Posterior vena cava (tissue), 2 donors: ENCODE measurements at regions not wholly inside any gene's neighbourhood (a gene's known extent, or its start where the extent isn't known, plus 50 kb on each side); places are given as distances from the start of the nearest gene placed in this dataset.

Experiments used
- DNase-seq: peaks from one replicate; pipeline ENCODE4 v3.0.0-alpha.2; 2020; ENCODE audit warnings: low spot score
- intact Hi-C, 2 donors: fragments of 100-400 bp; cut with DNase I; formaldehyde crosslinking; loops; one replicate each; pipeline versions ENCODE4 v1.14.1 to v1.14.2; 2022 to 2023
- donor health status: DM: yes; HTN: yes; CAD: no.
- donor health status: DM: yes; HTN: yes; CAD: no.

DNA sequence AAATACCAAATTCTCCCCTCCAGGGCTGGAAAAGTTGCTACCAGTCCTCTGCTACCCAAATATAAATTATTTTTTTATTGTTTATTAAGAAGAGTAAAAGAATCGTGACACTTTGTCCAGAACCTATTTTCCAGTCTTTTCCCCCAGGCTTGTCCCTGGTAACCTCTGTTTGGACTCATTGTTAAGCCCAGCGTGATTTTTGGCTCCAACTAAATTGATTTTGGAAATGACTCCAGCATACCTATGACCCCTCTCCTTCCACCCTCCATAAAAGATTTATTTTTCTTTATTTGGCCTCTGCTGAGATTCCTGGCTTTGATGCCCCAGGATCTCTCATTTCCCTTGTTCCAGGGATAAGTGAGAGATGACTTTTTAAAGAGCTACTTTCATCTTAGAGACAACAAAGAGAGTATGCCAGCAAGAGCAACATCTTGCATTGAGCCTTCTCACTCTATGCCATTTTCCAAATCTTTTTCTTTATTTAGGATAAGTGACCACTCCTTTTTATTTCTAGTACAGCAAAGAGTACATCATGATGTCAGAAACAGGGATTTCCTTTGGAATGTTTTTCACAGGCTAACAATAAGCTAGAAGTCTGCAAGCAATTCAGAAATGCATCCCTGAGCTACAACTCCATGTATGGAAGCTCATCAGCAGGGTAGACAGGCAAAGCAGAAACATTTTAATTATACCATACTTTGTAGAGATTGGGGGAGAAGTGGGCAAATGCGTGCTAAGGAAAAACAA, 75.8 kb downstream of the DAD1 start:
- intact Hi-C loops = no loop called here
- DNase-seq = no peak

DNA sequence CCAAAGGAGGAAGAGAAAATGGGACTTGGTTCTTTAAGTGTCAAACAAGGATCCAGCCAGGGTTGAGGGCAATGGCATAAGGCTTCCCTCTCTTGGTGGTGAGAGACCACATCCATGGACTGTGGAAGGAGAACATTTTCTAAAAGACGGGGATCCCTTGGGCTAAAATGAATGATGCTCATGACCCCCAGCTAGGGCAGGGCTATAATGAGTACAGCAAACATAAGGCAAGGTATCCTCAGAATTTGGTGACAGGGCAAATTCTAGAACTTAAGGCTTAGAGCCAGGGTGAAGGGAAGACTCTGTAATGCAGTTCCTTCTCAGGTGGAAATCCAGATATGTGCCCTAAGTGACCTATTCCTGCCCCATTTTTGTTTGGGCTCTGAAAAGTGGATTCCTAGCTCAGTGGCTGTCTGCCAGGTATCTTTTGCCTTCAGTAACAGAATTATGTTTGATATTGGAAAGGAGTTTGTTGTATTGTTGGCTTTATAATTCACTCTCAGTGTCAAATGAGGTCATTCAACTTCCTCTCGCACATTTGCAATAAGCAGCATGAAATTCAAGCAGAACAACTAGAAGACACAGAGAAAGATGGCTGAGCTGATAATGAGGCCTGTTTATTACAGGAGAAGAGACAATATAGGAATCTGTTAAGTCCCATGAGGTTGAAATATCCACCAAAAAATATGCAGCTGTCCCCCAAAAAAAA, 76.8 kb downstream of the DAD1 start:
- intact Hi-C loops = no loop called here
- DNase-seq = no peak

DNA sequence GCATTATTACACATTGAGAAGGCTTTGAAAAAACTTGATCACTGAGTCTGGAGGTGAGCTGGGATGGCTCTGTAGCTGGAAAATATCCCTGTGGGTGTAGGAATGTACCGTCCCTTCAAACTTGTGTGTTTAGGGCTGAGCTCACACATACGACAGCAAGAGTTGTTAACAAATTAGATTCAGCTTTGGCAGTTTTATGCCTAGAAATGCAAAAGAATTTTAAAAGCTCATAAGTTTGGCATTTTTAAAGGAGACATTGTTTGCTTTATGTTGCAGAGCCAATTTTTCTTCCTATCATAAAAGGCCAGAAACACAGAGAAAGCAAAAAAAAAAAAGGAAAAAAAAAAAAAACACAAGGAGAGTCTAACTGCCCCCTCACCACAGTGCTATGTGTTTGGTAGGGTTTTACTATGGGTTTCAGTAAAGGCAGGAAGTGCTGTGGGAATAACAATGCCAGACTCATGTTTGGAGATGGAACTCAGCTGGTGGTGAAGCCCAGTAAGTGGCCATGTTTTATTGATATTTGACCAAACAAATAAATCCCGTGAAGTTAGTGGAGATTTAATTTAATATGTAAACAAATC, 78.4 kb downstream of the DAD1 start:
- no peak for DNase-seq
- intact Hi-C loops = no loop called here

DNA sequence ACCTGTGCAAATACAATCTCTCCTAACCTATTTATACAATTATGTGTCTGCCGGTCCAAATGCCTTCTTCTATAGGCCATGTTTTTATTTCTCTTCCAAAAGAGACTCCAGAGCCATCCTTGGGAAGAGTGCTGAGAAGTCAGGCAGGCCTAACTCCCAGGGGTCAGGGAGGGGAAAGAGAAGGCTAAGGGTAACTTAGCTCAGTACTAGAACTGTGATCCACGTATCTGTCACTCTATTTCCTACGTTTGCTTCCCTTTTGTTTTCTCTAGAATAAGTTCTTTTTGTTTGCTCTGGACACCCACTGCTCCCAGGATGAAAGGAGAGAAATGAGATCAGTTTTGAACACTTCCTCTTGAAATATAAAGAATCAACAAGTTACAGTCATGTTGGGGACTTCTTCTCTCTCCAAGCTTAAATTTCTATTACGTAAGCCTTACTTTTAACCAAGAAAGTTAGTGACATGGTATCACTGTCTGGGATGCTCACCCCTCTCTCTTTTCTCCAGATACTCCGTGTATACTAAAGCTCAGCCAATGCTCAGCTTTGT, 79.2 kb downstream of the DAD1 start:
- intact Hi-C loops = no loop called here
- DNase-seq = no peak

DNA sequence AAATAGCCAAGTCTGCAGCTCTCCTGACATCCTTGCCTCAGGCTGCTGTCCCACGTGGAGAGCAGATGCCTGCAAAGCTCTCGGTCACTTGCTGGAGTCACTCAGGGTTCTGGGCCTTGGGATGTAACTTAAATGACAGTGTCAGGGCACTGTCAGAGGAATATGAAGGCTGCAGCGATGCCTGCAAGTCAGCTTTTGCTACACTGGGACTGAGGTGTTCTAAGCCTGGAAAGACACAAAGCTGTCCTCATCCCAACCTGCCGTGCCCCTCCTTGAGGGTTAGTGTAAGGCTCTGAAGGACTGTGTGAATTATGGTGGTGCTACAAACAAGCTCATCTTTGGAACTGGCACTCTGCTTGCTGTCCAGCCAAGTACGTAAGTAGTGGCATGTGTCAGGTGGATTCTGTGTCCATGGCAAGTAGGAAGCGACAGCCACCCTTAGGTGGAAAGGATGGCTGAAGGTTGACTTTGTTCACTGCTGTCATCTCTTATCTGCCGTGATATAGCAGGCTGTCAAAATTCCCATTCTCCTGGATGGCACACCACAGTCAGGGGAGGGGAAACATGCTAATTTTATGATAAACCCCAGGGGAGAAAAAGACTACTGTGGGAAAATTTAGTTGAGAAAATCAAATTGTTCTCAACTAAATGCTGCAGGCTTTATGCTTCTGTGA, 79.9 kb downstream of the DAD1 start:
- intact Hi-C loops = no loop called here

DNA sequence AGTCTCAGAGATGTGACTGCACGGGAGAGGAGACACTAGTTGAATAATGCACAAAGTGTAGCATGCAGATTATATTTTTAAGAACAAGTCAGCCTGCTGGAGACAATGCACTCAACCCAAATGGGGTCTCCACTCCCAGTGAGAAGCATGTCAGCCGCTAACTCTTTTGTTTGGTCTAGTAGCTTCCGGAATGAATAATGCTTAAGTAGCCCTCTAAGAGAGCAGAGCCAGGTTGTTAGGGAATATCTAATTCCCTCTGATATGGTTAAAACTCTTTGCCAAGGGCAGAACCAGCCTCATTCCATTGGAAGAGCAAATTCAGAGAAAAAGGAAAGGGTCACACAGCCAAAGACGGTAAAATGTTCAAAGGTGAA, 80.4 kb downstream of the DAD1 start:
- no peak for DNase-seq
- intact Hi-C loops = no loop called here

More for the DNA sequence above, 79.9 kb downstream of the DAD1 start:
- no peak for DNase-seq

DNA sequence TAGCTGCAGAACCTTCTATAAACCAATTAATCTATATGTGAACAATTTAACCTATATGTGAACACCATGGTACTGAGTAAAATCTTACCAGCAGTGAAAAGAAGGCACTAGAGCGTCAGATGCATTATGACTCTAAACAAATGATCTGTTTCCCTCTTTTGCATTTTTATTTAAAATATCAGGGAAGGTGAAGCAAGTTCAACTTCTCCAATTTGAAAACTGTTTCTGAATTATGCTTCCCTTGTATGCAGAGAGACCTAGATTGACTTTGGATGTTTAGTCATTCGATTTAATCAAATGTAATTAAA, 80.9 kb downstream of the DAD1 start:
- no peak for DNase-seq
- intact Hi-C loops = no loop called here

DNA sequence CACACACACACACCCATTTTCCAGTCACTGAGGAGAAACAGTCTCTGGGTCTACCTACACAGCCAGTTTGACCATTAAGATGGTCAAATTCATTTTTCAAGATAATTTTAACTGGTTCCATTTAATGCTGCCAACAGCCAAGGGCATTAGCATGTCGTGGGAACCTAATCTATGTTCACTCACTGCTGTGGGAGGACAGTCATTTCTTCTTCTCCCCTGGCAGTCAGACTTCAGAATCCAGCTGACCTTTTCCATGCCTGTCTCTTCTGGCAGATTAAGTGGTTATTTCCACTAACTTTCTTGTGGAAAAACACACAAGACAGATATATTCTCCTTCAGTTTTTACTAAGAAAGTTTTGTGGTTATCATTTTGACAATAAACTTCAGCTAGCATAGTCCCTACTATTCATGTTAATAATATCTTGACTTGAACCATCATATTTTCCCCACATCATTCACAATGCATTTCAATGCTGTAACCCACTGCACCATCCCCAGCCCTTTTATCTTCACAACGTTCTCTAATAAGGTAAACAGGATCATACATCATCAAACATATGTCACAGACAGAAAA, 82.2 kb downstream of the DAD1 start:
- intact Hi-C loops = no loop called here
- DNase-seq = no peak

DNA sequence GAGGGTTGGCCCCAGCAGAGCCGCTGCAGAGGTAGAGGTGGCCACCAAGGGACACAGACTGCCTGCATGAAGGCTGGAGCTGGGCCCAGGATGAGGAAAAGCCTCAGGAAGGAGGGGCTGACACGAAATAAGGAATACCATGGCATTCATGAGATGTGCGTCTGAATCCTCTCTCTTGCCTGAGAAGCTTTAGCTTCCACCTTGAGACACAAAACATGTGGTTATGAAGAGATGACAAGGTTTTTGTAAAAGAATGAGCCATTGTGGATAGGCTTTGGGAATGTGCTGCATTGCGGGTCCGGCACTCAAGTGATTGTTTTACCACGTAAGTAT, 82.7 kb downstream of the DAD1 start:
- intact Hi-C loops = no loop called here
- DNase-seq = no peak

DNA sequence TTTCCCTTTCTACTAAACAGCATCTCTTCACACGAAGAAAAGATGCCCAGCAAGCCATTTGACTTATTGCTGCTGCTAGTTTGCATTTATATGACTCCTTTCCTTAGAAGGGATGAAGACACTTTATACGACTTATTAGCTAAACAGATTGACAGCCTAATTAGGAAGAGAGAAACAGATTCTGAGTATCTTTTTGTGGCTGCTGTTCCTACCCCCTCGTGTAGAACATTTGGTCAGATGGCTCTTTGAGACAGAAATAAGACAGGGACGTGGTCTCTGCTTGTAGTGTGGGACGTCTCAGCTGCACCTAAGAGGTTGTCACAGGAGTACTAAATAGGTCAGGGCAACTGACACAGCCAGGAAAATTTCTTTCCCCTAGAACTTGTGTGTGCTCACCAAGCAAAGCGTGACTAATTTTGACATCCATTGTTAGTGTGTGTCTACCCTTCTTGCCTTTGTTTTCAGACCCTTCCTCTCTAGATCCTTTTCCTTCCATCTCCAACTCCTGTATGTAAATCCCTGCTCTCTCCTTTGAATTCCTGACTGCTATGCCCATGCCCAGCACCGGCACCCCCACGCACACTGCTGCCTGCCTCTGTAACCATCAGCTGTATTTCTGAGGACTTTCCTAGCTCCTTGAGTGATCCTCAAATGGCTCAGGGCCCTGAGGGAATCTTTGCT, 83.2 kb downstream of the DAD1 start:
- intact Hi-C loops = no loop called here
- DNase-seq = no peak

DNA sequence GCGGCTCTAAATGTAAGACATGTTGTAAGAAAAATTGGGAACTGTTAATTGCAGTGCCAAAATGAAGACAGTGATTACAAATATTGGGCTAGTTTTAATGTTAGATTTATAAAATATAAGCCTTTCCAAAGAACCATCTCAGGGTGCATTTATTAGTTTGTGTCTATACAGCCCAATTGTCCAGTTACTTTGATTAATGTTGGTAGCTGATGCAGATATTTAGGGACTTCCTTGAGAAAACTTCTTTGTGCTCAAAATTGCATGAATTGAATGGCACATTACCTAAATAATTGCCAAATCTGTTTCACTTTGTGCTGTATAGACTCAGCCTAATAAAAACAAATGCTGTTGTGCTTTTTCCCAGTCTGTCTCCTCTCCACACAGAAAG, 83.7 kb downstream of the DAD1 start:
- intact Hi-C loops = no loop called here
- no peak for DNase-seq

DNA sequence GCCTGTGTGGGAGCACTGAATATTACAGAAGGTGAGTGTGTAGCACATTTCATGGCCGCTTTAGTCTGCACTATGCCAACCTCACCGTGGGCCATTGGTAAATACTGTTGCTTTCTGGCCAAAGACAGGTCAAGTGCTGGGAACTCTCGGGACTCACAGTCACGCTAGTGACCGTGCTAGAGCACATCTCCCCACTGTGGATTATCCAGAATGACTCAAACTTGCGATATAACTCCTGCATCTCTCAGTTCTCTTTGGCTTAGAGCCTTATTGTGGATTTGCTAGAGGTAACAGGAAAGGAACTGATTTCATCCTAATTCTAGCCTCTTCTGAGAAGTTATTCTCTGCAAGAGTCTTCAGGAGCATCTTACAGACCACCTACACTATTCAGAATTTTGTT, 86.5 kb downstream of the DAD1 start:
- DNase-seq = no peak
- intact Hi-C loops = no loop called here

DNA sequence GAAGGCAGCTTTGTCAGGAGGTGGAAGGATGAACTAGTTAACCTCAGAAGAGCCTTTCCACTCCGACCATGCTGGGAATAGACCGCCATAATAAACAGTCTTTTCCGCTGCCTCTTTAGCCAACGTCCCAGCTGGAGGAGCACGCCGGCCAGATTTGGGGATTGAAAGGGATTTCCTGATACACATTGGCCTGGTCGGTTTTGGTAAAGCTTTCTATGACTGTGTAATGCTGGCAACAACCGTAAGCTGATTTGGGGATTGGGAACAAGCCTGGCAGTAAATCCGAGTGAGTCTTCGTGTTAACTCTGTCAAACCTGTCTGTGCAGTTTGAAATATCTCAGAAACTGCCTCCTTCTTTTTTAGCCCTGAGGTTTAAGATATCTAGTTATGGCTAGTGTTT, 87.0 kb downstream of the DAD1 start:
- intact Hi-C loops = no loop called here
- peak; percentile 82 for DNase-seq

DNA sequence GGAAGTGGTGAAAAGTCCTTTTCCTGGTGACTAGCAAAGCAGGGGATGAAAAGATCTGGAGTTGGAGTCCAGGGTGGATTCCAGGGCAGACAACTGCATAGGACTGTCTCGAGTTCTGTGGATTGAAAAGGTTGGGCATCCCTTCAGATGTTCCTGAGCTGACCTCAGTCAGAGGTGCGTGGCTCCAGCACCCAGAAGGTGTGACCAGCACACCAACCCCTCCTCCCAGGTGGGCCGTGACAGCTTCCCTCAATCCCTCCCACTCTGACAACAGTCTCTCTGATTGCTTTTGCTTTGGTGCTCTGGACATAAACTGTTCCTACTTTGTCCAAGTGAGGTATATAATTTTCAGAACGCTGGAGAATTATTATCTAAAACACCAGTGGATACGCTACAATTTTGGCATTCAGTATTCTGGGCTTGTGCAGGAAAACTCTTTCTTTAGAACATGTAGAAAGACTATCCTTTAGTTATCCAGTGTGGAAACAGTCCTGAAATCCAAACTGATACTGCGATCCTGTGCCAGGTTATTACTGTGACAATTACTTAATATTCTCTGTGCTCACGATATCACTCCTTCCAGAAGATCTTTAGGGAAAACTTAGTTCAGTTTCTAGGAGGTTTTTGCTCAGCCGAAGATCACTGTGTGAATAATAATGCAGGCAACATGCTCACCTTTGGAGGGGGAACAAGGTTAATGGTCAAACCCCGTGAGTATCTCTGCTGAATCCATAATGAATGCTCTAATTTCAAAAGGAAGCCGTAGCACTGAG, 87.9 kb downstream of the DAD1 start:
- no peak for DNase-seq
- intact Hi-C loops = no loop called here

DNA sequence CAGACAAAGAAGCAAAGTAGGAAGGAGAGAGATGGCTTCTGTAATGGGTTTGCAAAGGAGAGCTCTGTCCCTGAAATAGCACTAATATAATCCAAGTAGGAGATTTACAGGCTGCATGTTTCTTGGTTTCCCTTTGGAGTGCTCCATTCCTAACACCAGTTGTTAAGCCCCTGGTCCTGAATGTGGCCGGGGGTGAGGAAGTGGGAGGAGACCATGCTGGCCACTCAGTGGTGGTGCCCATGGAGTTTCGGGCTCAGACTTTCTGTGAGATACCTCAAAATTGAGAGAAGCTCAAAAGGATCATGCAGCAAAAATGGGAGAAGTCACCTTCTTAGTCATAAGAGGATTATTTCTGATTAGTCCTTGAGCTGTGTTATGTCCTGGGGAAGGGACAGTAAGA, 88.5 kb downstream of the DAD1 start:
- DNase-seq = no peak
- intact Hi-C loops = no loop called here

DNA sequence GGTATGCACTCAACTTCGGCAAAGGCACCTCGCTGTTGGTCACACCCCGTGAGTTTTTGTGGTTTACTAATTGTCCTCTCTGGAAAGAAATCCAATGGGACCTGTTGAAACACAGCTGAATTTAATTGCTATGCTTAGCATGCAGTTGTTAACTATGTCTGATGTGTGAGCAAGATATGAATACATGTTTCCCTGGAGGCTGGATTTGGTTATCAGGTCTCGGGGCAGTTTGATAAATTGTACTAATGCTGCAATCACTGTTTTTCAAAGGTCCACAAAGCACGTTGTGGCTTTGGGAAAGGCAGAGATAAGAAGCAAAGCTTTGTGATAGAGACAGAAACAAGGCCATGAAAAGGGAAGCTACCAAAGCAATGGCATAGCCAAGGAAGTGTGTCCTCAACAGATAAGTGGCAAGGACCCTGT, 91.3 kb downstream of the DAD1 start:
- DNase-seq = no peak
- intact Hi-C loops = no loop called here

DNA sequence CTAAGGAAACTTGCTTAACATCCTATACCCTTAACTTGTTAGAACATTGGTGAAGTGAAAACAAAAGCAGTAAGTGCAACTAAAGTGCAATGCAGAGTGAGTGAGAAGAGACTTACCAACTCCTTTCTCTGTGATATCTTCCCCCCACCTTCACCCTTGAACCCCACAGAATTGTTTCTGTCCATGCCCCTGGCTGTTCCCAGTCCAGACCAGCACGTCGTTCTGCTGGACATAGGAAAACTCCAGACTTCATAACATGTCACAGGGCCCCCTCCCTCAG, 91.9 kb downstream of the DAD1 start:
- intact Hi-C loops = no loop called here
- DNase-seq = no peak

DNA sequence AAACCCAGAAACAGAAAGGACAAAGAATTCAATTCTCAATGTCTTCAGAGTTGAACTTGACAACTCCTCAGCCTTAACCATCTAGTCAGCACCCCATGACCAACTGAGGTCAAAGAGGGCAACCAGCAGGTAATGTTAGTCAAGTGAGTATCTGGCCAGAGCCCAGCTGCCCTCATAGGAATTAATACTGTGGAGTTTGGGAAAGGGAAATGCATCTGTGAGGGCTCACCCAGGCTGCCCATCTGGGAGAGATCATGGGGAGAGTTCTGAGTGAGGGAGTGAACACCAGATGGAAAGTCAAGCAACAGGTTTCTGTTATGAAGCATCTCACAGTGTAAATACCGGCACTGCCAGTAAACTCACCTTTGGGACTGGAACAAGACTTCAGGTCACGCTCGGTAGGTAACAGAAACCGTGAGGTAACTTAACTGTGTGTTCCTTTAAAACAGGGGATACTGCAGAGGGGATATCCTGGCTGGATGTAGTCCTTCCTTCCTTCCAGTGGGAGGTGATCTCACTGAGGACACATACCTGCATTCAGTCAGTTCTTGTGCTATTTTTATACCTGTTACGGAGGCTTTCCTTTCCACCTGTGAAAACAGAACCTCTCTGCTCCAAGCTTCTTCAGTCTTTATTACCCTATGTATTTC, 94.4 kb downstream of the DAD1 start:
- no peak for DNase-seq
- intact Hi-C loops = no loop called here

DNA sequence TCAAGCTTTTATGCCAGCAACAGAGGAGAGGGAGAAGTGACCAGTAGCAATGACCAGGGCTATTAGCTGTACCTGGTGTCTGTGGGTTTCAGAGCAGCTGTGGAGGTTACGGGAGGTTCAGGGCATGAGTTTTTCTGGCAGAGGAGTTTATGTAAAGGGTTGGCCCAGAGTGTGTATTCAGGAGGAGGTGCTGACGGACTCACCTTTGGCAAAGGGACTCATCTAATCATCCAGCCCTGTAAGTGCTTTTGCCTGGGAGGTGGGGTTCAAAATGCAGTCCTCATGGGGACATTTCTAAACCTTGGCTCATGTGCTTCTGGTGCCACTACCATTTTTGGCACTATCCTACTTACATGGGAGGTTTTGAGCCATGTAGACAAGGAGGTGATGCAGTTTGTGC, 95.3 kb downstream of the DAD1 start:
- intact Hi-C loops = no loop called here
- no peak for DNase-seq
